ENCODE measurements at regions not wholly inside any gene's neighbourhood (a gene's known extent, or its start where the extent isn't known, plus 50 kb on each side); places are given as distances from the start of the nearest gene placed in this dataset.

- no TSS peak for BruUV-seq (replicated peaks)
- Histone ChIP-seq H3K9me3 (ENCODE audit: low read length) (no peaks in the 10 kb centered on the region), H2AFZ (ENCODE audit: low read length) (no peak overlapping the region), H3K4me2 (ENCODE audit: low read length) (no peak overlapping the region), H3K4me1 (ENCODE audit: insufficient read depth, low read length, poor library complexity, severe bottlenecking) (no peaks in the 10 kb centered on the region), H3K27ac (ENCODE audit: low read depth, low read length, poor library complexity, severe bottlenecking) (no peak overlapping the region), H3K36me3 (ENCODE audit: insufficient read depth, low read length) (no peaks in the 10 kb centered on the region), H3K9me2 (ENCODE audit: insufficient read depth, low read length) (no peaks in the 10 kb centered on the region), H4K20me1 (ENCODE audit: insufficient read depth, low read length) (no peaks in the 10 kb centered on the region), H3K79me2 (ENCODE audit: insufficient read depth, low read depth, low read length) (no peaks in the 10 kb centered on the region), H3K4me3 (ENCODE audit: low read depth, low read length, poor library complexity, severe bottlenecking) (no peak overlapping the region)
- ChIA-PET POLR2A (no interaction called here), CTCF (ENCODE audit: unreplicated experiment) (no interaction called here)
- DNase-seq (ENCODE audit: low spot score), result no peak
- TF ChIP-seq CTCF (conservative IDR thresholded peaks at IDR 0.05; ENCODE audit: low read length), result no peak
- intact Hi-C loops (cut with micrococcal nuclease; ENCODE audit: unreplicated experiment), result no loop called here
Measured at GRCh38 chr9:90458485-90458884, 184.1 kb downstream of the DIRAS2 start.

GRCh38 chr9:90459321-90459720, 183.3 kb downstream of the DIRAS2 start:
- POLR2A ChIA-PET, result interaction anchor here (0.6 kb wide), 1 partner anchor 55 kb away, joined by 3 read pairs; no protein-coding TSS in a partner anchor
- Histone ChIP-seq H3K79me2 (ENCODE audit: insufficient read depth, low read depth, low read length) (no peaks in the 10 kb centered on the region), H3K27ac (ENCODE audit: low read depth, low read length, poor library complexity, severe bottlenecking) (no peak overlapping the region), H3K9me3 (ENCODE audit: low read length) (no peaks in the 10 kb centered on the region), H3K36me3 (ENCODE audit: insufficient read depth, low read length) (no peaks in the 10 kb centered on the region), H3K4me1 (ENCODE audit: insufficient read depth, low read length, poor library complexity, severe bottlenecking) (no peaks in the 10 kb centered on the region), H3K4me2 (ENCODE audit: low read length) (no peak overlapping the region), H2AFZ (ENCODE audit: low read length) (no peak overlapping the region), H3K9me2 (ENCODE audit: insufficient read depth, low read length) (no peaks in the 10 kb centered on the region), H4K20me1 (ENCODE audit: insufficient read depth, low read length) (no peaks in the 10 kb centered on the region), H3K4me3 (ENCODE audit: low read depth, low read length, poor library complexity, severe bottlenecking) (no peak overlapping the region)
- intact Hi-C loops (cut with micrococcal nuclease; ENCODE audit: unreplicated experiment), result no loop called here
- no peak for TF ChIP-seq EZH2phosphoT487 (IDR thresholded peaks at IDR 0.05; ENCODE audit: borderline replicate concordance, low read depth, low read length)
- no peak for TF ChIP-seq CTCF (conservative IDR thresholded peaks at IDR 0.05; ENCODE audit: low read length)
- DNase-seq (ENCODE audit: low spot score), result no peak
- CTCF ChIA-PET (ENCODE audit: unreplicated experiment), result interaction anchor here (0.7 kb wide), 1 partner anchor 615 kb away, joined by 3 read pairs; no protein-coding TSS in a partner anchor
- BruUV-seq (replicated peaks), result no TSS peak

- no peaks in the 10 kb centered on the region for H3K4me1 ChIP-seq (ENCODE audit: insufficient read depth, low read length, poor library complexity, severe bottlenecking)
- no peak overlapping the region for H3K27ac ChIP-seq (ENCODE audit: low read depth, low read length, poor library complexity, severe bottlenecking)
- intact Hi-C loops (cut with micrococcal nuclease; ENCODE audit: unreplicated experiment), result no loop called here
- POLR2A ChIA-PET, result no interaction called here
- no peak overlapping the region for H3K4me3 ChIP-seq (ENCODE audit: low read depth, low read length, poor library complexity, severe bottlenecking)
- BruUV-seq (replicated peaks), result no TSS peak
- TF ChIP-seq CTCF (conservative IDR thresholded peaks at IDR 0.05; ENCODE audit: low read length), result no peak
- TF ChIP-seq EZH2phosphoT487 (IDR thresholded peaks at IDR 0.05; ENCODE audit: borderline replicate concordance, low read depth, low read length), result no peak
- H2AFZ ChIP-seq (ENCODE audit: low read length), result no peak overlapping the region
- H4K20me1 ChIP-seq (ENCODE audit: insufficient read depth, low read length), result no peaks in the 10 kb centered on the region
- H3K4me2 ChIP-seq (ENCODE audit: low read length), result no peak overlapping the region
- H3K9me2 ChIP-seq (ENCODE audit: insufficient read depth, low read length), result no peaks in the 10 kb centered on the region
- no peaks in the 10 kb centered on the region for H3K36me3 ChIP-seq (ENCODE audit: insufficient read depth, low read length)
- no peak for DNase-seq (ENCODE audit: low spot score)
- CTCF ChIA-PET (ENCODE audit: unreplicated experiment), result no interaction called here
- H3K79me2 ChIP-seq (ENCODE audit: insufficient read depth, low read depth, low read length), result no peaks in the 10 kb centered on the region
- no peaks in the 10 kb centered on the region for H3K9me3 ChIP-seq (ENCODE audit: low read length)
Measured at GRCh38 chr9:90460220-90460619, 182.4 kb downstream of the DIRAS2 start.

Data from OCI-LY7 (cell line).